22Rv1 (cell line): ENCODE measurements at regions not wholly inside any gene's neighbourhood (a gene's known extent, or its start where the extent isn't known, plus 50 kb on each side); places are given as distances from the start of the nearest gene placed in this dataset.
"Not testable (repeated sequence)": the region's sequence is repeated elsewhere in the genome, so short reads cannot be mapped to it uniquely, and the experiment has no call there.

Experiments
- ZFX ChIP-seq: fragments of 450-650 bp; IDR thresholded peaks from 2 replicates; pipeline ENCODE4 v1.6.1; 2017; ENCODE audit warnings: antibody characterized with exemption, borderline replicate concordance
- TF ChIP-seq, protein P1 (sequence below): fragments of 450-650 bp; IDR thresholded peaks from 2 replicates; pipeline ENCODE4 v1.5.1; 2017; ENCODE audit warnings: mild to moderate bottlenecking

- TF ChIP-seq, protein P1, sequence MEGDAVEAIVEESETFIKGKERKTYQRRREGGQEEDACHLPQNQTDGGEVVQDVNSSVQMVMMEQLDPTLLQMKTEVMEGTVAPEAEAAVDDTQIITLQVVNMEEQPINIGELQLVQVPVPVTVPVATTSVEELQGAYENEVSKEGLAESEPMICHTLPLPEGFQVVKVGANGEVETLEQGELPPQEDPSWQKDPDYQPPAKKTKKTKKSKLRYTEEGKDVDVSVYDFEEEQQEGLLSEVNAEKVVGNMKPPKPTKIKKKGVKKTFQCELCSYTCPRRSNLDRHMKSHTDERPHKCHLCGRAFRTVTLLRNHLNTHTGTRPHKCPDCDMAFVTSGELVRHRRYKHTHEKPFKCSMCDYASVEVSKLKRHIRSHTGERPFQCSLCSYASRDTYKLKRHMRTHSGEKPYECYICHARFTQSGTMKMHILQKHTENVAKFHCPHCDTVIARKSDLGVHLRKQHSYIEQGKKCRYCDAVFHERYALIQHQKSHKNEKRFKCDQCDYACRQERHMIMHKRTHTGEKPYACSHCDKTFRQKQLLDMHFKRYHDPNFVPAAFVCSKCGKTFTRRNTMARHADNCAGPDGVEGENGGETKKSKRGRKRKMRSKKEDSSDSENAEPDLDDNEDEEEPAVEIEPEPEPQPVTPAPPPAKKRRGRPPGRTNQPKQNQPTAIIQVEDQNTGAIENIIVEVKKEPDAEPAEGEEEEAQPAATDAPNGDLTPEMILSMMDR = not testable (repeated sequence)
- TF ChIP-seq ZFX = not testable (repeated sequence)
Observed at GRCh38 chr10:46816126-46816525, 95.1 kb upstream of the PTPN20 start.
